KMS-11 (cell line): ENCODE measurements at regions not wholly inside any gene's neighbourhood (a gene's known extent, or its start where the extent isn't known, plus 50 kb on each side); places are given as distances from the start of the nearest gene placed in this dataset.

Experiments used
- H2AFZ ChIP-seq: fragments of 200-600 bp; sonication (generic); 2 replicates; pipeline ENCODE4 v1.6.1; 2016; ENCODE audit warnings: antibody characterized with exemption, mixed run types, low read depth
- H3K27ac ChIP-seq: fragments of 200-600 bp; sonication (generic); 2 replicates; pipeline ENCODE4 v1.6.1; 2016; ENCODE audit warnings: mild to moderate bottlenecking, mixed run types
- H3K27me3 ChIP-seq: fragments of 200-600 bp; sonication (generic); 2 replicates; pipeline ENCODE4 v1.6.1; 2017; ENCODE audit warnings: mild to moderate bottlenecking, low read depth, mixed run types, moderate library complexity; ENCODE audit not compliant: insufficient read depth
- H3K36me3 ChIP-seq: fragments of 200-600 bp; sonication (generic); 2 replicates; pipeline ENCODE4 v1.6.1; 2017; ENCODE audit warnings: mild to moderate bottlenecking, mixed run types; ENCODE audit not compliant: insufficient read depth
- H3K4me1 ChIP-seq: fragments of 200-600 bp; sonication (generic); 2 replicates; pipeline ENCODE4 v1.6.1; 2016; ENCODE audit warnings: mild to moderate bottlenecking, low read depth, mixed run types; ENCODE audit not compliant: poor library complexity, severe bottlenecking
- H3K4me2 ChIP-seq: fragments of 200-600 bp; sonication (generic); 2 replicates; pipeline ENCODE4 v1.7.0; 2016; ENCODE audit warnings: mild to moderate bottlenecking, mixed run types
- H3K4me3 ChIP-seq: fragments of 200-600 bp; sonication (generic); IDR thresholded peaks from 2 replicates; pipeline ENCODE4 v1.6.1; 2017; ENCODE audit warnings: low read depth, low read length, mixed read lengths; ENCODE audit not compliant: insufficient read depth
- H3K79me2 ChIP-seq: fragments of 200-600 bp; sonication (generic); 2 replicates; pipeline ENCODE4 v1.6.1; 2016; ENCODE audit warnings: low read depth, mixed run types; ENCODE audit not compliant: insufficient read depth
- H3K9ac ChIP-seq: fragments of 200-600 bp; sonication (generic); 2 replicates; pipeline ENCODE4 v1.6.1; 2016; ENCODE audit warnings: mild to moderate bottlenecking, mixed run types
- H4K20me1 ChIP-seq: fragments of 200-600 bp; sonication (generic); 2 replicates; pipeline ENCODE4 v1.6.1; 2016; ENCODE audit warnings: mild to moderate bottlenecking, mixed run types; ENCODE audit not compliant: insufficient read depth
- CTCF ChIP-seq: fragments of 200-600 bp; sonication (generic); conservative IDR thresholded peaks from 2 replicates; pipeline ENCODE4 v1.6.1; 2017; ENCODE audit warnings: low read depth, mild to moderate bottlenecking, antibody characterized with exemption, low read length, moderate library complexity, mixed read lengths

- TF ChIP-seq CTCF, result no peak
- H3K9ac ChIP-seq, result no peak overlapping the region
- H3K36me3 ChIP-seq, result no peaks in the 10 kb centered on the region
- no peaks in the 10 kb centered on the region for H3K27me3 ChIP-seq
- no peak overlapping the region for H3K4me2 ChIP-seq
- H2AFZ ChIP-seq, result no peak overlapping the region
- H3K4me1 ChIP-seq, result no peaks in the 10 kb centered on the region
- H4K20me1 ChIP-seq, result no peaks in the 10 kb centered on the region
- no peak overlapping the region for H3K4me3 ChIP-seq
- no peaks in the 10 kb centered on the region for H3K79me2 ChIP-seq
- H3K27ac ChIP-seq, result no peak overlapping the region
Measured at GRCh38 chr3:65303431-65303830, 615.6 kb upstream of the ADAMTS9 start.

- H3K79me2 ChIP-seq, result no peaks in the 10 kb centered on the region
- H3K4me3 ChIP-seq, result no peak overlapping the region
- H4K20me1 ChIP-seq, result no peaks in the 10 kb centered on the region
- no peak overlapping the region for H3K27ac ChIP-seq
- no peaks in the 10 kb centered on the region for H3K36me3 ChIP-seq
- H2AFZ ChIP-seq, result no peak overlapping the region
- TF ChIP-seq CTCF, result no peak
- no peaks in the 10 kb centered on the region for H3K4me1 ChIP-seq
- no peak overlapping the region for H3K4me2 ChIP-seq
- no peak overlapping the region for H3K9ac ChIP-seq
- no peaks in the 10 kb centered on the region for H3K27me3 ChIP-seq
Measured at GRCh38 chr3:65291448-65292125, 603.8 kb upstream of the ADAMTS9 start.

GRCh38 chr3:65288776-65289175 is 601.0 kb upstream of the ADAMTS9 start:
- Histone ChIP-seq H3K79me2 (no peaks in the 10 kb centered on the region), H3K4me2 (no peak overlapping the region), H2AFZ (no peak overlapping the region), H3K27ac (no peak overlapping the region), H3K4me1 (no peaks in the 10 kb centered on the region), H3K36me3 (no peaks in the 10 kb centered on the region), H3K4me3 (no peak overlapping the region), H4K20me1 (no peaks in the 10 kb centered on the region), H3K9ac (no peak overlapping the region), H3K27me3 (no peaks in the 10 kb centered on the region)
- no peak for TF ChIP-seq CTCF

- no peaks in the 10 kb centered on the region for H3K27me3 ChIP-seq
- no peak overlapping the region for H2AFZ ChIP-seq
- H3K4me1 ChIP-seq, result no peaks in the 10 kb centered on the region
- H3K4me2 ChIP-seq, result no peak overlapping the region
- no peak overlapping the region for H3K4me3 ChIP-seq
- no peaks in the 10 kb centered on the region for H3K36me3 ChIP-seq
- H3K27ac ChIP-seq, result no peak overlapping the region
- no peak overlapping the region for H3K9ac ChIP-seq
- no peaks in the 10 kb centered on the region for H3K79me2 ChIP-seq
- H4K20me1 ChIP-seq, result no peaks in the 10 kb centered on the region
- no peak for TF ChIP-seq CTCF
Measured at GRCh38 chr3:65285956-65286355, 598.2 kb upstream of the ADAMTS9 start.
